GM21390 (cell line): ENCODE measurements at regions not wholly inside any gene's neighbourhood (a gene's known extent, or its start where the extent isn't known, plus 50 kb on each side); places are given as distances from the start of the nearest gene placed in this dataset.
"Not testable (repeated sequence)": the region's sequence is repeated elsewhere in the genome, so short reads cannot be mapped to it uniquely, and the experiment has no call there.

Experiments
- ATAC-seq: cut with Tn5 transposase; IDR thresholded peaks from one replicate; pipeline ENCODE4 v1.9.1; 2021; ENCODE audit not compliant: unreplicated experiment

GRCh38 chr11:42812361-42812760, 499.4 kb upstream of the API5 start:
- ATAC-seq = no peak

- no peak for ATAC-seq
Measured at GRCh38 chr11:42812960-42813359, 498.8 kb upstream of the API5 start.

GRCh38 chr11:42816471-42816870, 495.3 kb upstream of the API5 start:
- no peak for ATAC-seq

- no peak for ATAC-seq
Measured at GRCh38 chr11:42819126-42819525, 492.7 kb upstream of the API5 start.

GRCh38 chr11:42822188-42822587, 489.6 kb upstream of the API5 start:
- not testable (repeated sequence) for ATAC-seq

GRCh38 chr11:42823546-42823945, 488.2 kb upstream of the API5 start:
- ATAC-seq = no peak

GRCh38 chr11:42824067-42824466, 487.7 kb upstream of the API5 start:
- no peak for ATAC-seq

- ATAC-seq = no peak
Measured at GRCh38 chr11:42825598-42825997, 486.2 kb upstream of the API5 start.

GRCh38 chr11:42827845-42828244, 484.0 kb upstream of the API5 start:
- ATAC-seq = no peak

- no peak for ATAC-seq
Measured at GRCh38 chr11:42837994-42838393, 473.8 kb upstream of the API5 start.

- peak; percentile 83 for ATAC-seq
Measured at GRCh38 chr11:42840176-42840829, 471.5 kb upstream of the API5 start.

- ATAC-seq = no peak
Measured at GRCh38 chr11:42840860-42841259, 470.9 kb upstream of the API5 start.

- no peak for ATAC-seq
Measured at GRCh38 chr11:42841556-42841955, 470.2 kb upstream of the API5 start.

GRCh38 chr11:42849362-42849761, 462.4 kb upstream of the API5 start:
- no peak for ATAC-seq

GRCh38 chr11:42857344-42857743, 454.5 kb upstream of the API5 start:
- ATAC-seq = no peak

GRCh38 chr11:42870480-42870879, 441.3 kb upstream of the API5 start:
- ATAC-seq = no peak

GRCh38 chr11:42873800-42874405, 437.9 kb upstream of the API5 start:
- ATAC-seq = not testable (repeated sequence)

GRCh38 chr11:42881335-42881734, 430.5 kb upstream of the API5 start:
- ATAC-seq = not testable (repeated sequence)

GRCh38 chr11:42890773-42891172, 421.0 kb upstream of the API5 start:
- no peak for ATAC-seq

- no peak for ATAC-seq
Measured at GRCh38 chr11:42901084-42901483, 410.7 kb upstream of the API5 start.

- ATAC-seq = no peak
Measured at GRCh38 chr11:42906226-42906625, 405.6 kb upstream of the API5 start.

- peak; percentile 86 for ATAC-seq
Measured at GRCh38 chr11:42913731-42914130, 398.1 kb upstream of the API5 start.

- no peak for ATAC-seq
Measured at GRCh38 chr11:42923651-42924050, 388.1 kb upstream of the API5 start.
